Activated CD8-positive, alpha-beta memory T cell treated with anti-CD3 and anti-CD28 coated beads, Interleukin-2, amount 50 U/mL, for 4 hours (primary cell): ENCODE measurements at regions not wholly inside any gene's neighbourhood (a gene's known extent, or its start where the extent isn't known, plus 50 kb on each side); places are given as distances from the start of the nearest gene placed in this dataset.
A peak's percentile ranks its signal among the peaks of the same experiment; 100 is the strongest.
"Not testable (repeated sequence)": the region's sequence is repeated elsewhere in the genome, so short reads cannot be mapped to it uniquely, and the experiment has no call there.

Experiments used
- DNase-seq: peaks from one replicate; pipeline ENCODE4 v3.0.0-alpha.2; 2020

GRCh38 chr4:53959343-53960120 lies 104.9 kb downstream of the CHIC2 start:
- DNase-seq: no peak

DNA sequence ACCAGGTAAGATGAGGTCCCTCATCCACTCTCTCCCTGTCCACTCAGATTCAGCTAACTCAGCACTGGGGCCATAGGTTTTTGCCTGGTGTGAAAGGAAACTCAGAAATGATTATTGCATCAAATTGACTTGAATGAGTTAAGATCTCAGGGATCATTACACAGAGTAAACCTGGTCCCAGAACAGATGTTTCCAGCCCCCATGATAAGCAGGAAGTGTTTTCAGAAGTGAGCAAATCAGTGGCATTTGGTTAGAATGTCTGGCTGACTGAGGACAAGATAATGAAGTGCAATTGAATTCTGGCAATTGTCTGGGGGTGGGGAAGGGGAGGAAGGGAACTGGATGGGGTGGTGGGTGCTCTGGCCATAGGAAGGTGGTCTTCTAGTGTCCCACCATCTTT lies 108.0 kb downstream of the CHIC2 start:
- no peak for DNase-seq

GRCh38 chr4:53956053-53956452 lies 108.4 kb downstream of the CHIC2 start:
- DNase-seq: no peak

DNA sequence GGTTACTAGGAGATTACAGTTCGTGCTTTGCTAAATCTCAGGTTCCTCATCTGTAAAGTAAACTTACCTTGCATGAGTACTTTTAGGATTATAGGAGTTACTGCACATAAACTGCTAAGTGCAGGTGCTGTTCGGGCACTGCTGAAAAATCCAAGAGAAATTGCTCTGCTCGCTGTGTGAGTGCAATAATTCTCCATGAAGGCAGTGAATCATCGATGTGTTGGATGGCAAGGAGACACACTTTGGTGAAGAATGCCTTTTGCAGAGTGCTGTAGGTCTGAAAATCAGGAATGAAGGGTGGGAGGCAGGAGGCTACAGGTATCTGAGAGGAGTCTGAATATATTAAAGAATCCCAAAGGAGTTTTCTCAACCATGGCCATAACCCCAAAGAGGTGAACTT lies 113.0 kb downstream of the CHIC2 start:
- DNase-seq: no peak

DNA sequence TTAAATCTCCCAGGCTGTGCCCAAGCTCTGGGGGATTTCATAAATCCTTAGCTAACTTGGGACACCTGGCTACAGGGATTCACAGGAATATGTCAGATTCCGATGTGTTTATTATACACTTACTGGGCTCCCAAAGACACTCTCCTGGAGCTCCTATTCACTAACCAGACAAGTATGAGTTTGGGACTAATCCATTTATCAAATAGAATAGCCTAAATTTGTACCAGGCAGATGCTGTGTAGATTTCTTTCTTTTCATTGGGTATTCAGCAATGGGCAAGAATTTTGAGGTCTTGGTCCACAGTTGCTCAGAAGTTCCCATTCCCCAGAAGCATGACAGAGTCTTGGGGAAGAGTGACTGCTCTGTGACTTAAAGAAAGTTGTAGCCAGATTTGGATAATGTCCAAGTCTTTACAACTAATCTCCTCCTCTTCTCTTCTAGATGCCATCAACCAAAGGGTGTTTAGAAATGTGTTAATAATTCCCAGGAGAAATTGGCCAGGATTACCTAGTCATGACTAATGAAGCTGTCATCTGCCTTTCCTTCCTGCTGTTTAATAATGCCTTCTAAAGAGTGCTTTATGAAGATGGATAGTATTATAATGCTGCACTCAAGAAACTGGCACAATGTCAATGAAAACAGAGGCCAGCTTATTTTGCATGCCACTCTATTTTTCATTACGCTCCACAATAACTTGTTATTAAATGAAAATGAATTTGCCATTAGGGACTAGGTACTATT lies 120.9 kb downstream of the CHIC2 start:
- DNase-seq: no peak

DNA sequence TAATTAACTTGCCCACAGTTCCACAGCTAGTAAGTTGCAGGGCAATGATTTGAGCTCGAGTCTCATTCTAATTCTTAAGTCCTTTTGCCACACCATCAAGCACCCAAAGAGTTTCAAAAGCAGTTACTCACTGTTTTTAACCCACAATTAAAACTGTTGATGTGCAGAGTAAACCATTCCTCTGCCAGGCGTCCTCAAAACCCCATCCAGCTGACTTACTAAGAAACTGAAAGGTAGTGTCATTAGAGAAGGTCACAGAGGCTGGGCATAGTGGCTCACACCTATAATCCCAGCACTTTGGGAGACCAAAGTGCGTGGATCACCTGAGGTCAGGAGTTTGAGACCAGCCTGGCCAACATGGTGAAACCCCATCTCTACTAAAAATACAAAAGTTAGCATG lies 121.7 kb downstream of the CHIC2 start:
- DNase-seq: no peak

- DNase-seq: no peak
Observed at GRCh38 chr4:53941331-53941730, 123.1 kb downstream of the CHIC2 start.

- DNase-seq: not testable (repeated sequence)
Observed at GRCh38 chr4:53939892-53940291, 124.5 kb downstream of the CHIC2 start.

- no peak for DNase-seq
Observed at GRCh38 chr4:53937918-53938317, 126.5 kb downstream of the CHIC2 start.

DNA sequence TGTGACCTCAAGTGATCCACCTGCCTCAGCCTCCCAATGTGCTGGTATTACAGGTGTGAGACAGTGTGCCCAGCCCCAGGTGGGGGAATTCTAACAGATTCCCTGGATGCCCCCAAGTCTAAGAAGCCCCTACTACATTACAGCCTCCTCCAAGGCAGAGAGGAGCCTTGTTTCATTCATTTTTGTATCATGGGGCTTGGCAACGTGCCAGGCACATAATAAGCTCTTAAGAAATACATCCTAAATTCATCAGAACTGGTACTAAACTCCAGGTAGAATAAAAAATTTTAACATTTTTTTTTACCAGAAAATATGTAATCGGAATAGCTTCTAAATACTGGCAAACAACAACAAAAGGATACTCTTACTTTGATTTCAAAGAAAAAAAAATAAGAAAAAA lies 127.1 kb downstream of the CHIC2 start:
- DNase-seq: no peak

DNA sequence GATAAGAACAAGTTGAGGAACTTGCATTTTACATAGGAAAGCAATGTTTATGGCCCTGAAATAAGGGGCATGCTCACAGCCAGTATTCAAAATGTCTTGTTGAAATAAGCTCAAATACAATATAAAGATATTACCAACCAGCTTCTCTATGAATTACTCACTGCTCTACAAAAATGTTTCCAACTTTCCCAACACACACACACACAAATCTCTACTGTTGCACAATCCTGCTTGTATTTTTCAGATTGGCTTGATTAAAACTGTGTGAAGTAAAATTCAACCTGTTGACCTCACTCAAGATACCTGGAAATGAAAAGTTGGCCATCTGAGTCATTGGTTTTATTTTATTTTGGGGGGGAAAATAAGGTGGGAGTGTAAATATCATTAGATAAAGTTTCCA lies 128.6 kb downstream of the CHIC2 start:
- no peak for DNase-seq

- no peak for DNase-seq
Observed at GRCh38 chr4:53932796-53933610, 131.4 kb downstream of the CHIC2 start.

- no peak for DNase-seq
Observed at GRCh38 chr4:53931461-53931961, 132.9 kb downstream of the CHIC2 start.

- peak; percentile 58 for DNase-seq
Observed at GRCh38 chr4:53929955-53930798, 134.2 kb downstream of the CHIC2 start.

DNA sequence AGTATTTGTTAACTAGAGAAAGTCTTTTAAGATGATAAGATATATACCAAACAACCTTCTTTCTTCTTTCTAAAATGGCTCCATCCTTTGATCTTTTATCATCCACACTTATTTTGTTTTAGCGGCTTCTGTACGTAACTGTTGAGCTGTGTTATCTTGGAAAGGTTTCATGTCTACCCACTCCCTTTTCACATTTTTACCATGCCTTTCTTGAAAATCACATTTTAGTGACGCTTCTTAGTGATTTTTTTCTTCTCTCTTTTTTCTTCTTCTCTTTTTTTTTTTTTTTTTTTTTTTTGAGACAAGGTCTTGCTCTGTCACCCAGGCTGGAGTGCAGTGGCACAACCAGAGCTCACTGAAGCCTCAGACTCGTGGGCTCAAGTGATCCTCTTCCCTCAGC lies 135.1 kb downstream of the CHIC2 start:
- DNase-seq: no peak

GRCh38 chr4:53928825-53929224 lies 135.6 kb downstream of the CHIC2 start:
- no peak for DNase-seq

DNA sequence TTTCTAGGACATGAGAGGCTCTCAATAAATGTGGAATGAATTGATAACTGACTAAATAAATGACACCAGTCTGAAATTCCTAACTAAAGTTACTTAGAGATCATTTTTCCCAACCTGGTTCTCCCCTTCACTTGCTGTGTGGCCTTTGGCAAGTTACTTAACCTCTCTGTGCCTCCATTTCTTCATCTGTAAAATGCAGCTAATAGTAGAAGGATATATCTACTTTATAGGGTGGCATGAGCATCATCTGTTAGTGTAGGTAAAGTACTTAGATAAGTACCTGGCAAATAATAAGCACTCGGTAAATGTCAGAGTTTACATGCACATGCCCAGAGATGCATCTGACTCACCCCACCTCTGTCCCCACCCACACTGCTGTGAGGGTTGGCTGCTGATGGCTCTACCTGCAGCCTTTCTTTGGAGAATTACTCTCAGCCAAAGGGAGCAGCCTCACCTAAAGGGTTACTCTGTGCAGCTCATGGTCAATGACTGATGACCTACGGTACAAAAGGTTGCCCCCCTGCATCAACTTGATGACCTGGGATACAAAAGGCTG lies 139.3 kb downstream of the CHIC2 start:
- no peak for DNase-seq

DNA sequence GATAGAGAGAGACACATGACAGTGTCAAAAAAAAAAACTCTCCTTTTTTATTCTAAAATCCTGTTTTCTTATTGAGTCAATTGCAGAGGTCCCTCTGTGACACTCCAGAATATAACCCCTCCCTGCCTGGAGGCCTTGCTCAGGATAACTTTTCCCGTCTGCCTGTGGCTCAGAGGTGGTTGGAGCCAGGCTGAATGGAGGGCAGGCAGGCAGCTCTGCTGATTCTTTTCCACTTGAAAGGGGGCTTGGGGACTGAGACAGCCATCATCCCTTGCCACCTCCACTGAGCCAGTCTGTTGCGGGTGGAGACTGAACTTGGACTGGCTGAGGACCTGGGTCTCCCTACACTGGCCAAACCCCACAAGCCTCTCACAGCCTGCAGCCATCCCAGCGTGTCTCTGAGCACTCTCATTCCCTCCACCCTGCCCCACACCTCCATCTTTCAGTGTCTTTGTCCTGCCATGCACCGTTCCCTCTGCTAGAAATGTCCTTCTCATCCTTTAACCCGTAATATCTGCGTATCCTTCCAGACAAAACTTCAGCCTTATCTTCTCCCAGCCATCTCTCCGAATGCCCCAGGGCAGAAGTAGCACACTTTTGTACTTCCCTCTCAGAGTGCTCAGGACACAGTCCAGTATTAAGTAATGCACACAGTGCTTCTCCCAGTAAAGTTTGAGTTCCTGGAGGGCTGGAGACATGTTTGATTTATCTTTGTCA lies 139.9 kb downstream of the CHIC2 start:
- no peak for DNase-seq

GRCh38 chr4:53923921-53924320 lies 140.5 kb downstream of the CHIC2 start:
- DNase-seq: no peak

GRCh38 chr4:53921856-53922255 lies 142.5 kb downstream of the CHIC2 start:
- no peak for DNase-seq

- DNase-seq: no peak
Observed at GRCh38 chr4:53920883-53921282, 143.5 kb downstream of the CHIC2 start.
